C1 segment of cervical spinal cord (tissue), 14 donors: ENCODE measurements at regions not wholly inside any gene's neighbourhood (a gene's known extent, or its start where the extent isn't known, plus 50 kb on each side); places are given as distances from the start of the nearest gene placed in this dataset.
"Not testable (repeated sequence)": the region's sequence is repeated elsewhere in the genome, so short reads cannot be mapped to it uniquely, and the experiment has no call there.

Experiments used
- DNase-seq, 14 donors: peaks; one replicate each; lab custom pipeline; 2025; lab: John Stamatoyannopoulos, UW

DNA sequence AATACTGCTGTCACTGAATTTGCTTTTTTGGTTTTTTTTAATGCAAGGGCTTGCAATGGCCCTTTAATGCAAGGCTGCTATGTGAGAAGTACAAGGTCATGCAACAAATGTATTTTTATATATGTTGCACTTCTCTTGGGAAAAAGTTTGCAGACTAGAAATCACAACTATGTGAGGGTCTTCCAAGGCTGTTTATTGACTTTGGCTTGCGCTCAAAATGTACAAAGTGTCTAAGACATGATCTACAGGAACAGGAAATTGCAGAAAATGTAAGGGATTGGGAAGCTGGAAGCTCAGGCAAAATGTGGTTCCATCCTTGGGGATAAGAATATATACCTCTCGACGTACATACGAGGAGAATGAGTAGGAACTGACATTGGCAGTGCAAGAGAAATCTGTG is 92.2 kb upstream of the F13A1 start:
- no peak for DNase-seq

GRCh38 chr6:6414931-6415330 is 94.5 kb upstream of the F13A1 start:
- DNase-seq, result no peak

DNA sequence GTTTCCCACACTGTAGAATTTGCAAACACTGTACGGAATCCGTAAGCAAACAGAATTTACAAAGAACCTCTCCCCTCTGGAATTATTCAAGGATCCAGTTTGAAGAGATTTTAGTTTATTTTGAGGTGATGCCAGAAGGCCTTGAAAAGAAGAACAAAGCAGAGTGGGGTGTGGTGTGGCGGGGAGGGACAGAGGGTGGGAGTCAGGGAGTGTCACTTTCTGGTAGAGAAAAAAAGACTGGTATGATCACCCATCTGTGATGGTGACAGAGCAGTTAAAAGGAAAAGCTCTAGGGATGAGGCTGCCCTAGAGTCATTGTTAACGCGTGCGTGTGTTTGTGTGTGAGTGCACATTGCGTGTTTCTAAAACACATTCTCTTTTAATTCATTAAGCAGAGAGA is 97.0 kb upstream of the F13A1 start:
- no peak for DNase-seq

DNA sequence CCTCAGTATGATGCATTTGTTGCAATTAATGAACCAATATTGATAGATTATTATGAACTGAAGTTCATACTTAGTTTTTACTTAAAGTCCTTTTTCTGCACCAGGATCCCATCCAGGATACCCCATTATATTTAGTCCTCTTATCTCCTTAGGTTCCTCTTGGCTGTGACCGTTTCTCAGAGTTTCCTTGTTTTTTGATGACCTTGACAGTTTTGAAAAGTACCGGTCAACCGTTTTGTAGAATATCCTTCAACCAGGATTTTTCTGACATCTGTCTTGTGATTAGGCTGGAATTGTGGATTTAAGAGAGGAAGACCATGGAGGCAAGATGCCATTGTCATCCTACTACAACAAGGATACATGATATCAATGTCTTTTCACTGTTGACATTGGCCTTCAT is 98.0 kb upstream of the F13A1 start:
- no peak for DNase-seq

DNA sequence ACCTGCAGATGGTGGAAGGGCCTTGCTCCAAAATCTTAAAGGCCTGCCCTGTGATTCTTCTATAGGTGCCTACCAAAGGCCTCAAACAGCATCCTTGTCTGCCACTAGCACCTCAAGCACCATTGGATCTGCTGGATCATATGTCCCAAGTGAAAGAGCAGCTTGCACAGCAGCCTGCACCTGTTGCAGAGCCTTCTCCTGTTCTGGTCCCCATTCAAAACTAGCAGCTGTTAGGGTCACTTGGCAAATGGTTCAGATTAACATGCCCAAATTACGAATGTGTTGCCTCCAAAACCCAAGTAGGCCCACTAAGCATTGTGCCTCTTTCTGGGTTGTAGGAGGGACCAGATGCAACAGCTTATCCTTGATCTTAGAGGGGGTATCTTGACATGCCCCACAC is 99.6 kb upstream of the F13A1 start:
- no peak for DNase-seq

DNA sequence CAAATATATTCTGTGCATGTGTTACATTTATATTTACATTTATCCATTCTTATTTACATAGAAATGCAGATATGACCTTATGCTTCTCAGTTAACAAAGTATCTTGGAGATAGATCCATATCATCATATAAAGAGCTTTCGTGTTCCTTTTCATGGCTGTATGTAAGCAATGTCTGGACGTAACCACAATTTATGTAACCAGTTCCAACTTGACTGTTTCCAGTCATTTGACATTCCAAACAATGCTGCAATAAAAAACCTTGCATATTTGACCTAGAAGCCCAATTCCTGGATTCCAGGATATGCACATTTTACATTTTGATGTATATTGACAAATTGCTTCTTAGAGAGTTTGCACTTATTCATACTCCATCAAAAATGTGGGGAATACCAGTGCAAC is 113.7 kb upstream of the F13A1 start:
- no peak for DNase-seq

DNA sequence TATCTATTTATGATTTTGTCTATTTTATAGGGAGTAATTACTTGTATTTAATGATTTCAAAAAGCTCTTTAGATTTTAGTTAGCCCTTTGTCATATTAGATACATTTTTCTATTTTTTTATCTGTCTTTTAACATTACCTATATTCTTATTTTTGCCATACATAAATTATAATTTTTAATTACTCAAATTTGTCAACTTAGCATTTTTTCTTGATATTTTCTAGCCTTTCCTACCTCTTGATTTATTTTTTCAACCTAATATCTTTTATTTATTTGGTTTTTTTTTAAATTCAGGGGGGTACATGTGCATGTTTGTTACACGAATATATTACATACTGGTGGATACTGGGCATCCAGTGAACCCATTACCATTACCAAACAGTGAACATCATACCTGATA is 114.3 kb upstream of the F13A1 start:
- no peak for DNase-seq

DNA sequence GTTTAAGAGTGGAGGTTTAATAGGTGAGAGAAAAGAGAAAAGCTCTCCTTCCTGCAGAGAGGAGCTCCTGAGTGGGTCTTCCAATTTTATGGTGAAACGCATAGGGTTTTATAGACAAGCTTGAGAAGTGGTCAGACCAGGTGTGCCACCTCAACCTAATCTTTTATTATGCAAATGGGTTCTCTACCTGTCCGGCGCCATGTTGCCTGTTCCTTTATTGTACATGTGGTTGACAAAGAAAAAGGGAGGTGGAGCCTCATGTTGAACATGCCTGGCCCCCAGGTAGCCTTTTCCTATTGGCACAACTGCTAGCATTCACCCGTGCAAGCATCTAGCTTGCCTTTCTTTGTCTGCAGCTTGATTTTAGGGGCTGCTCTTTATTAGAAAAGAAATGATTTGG is 115.9 kb upstream of the F13A1 start:
- DNase-seq, result no peak

DNA sequence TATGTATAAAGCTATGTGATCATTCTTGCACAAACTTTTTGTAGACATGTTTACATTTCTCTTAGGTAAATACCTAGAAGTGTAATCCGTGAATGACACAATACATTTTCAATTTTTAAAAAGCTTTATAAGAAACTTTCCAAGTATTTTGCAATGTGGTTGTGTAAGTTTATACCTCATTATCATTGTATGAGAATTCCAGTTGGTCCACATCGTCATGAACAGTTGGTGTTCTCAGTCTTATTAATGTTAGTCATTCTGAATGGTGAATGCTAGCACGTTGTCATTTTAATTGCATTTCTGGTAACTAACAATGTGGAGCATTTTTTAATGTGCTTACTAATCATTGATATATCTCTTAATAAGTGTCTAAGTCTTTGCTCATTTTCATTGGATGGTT is 116.5 kb upstream of the F13A1 start:
- DNase-seq, result no peak

DNA sequence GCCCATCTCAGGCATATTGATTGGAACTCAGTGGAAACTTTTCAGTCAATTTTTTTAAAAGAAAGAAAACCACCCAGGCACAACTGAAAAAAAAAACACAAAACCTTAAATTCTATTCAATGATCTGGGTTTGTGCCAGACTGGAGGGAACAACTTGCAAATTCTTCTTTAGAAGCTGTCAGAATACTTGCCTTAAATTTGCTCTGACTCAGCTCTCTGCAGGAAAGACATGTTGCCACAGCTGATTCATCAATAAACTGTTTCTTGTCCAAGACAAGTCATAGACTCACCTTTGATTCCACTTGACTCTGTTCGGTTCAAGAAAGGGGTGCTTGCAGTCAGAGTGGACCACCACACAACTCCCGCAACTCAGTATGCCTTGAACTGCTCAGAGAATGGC is 117.8 kb upstream of the F13A1 start:
- DNase-seq, result no peak

- DNase-seq, result no peak
Observed at GRCh38 chr6:6439778-6440177, 119.3 kb upstream of the F13A1 start.

- no peak for DNase-seq
Observed at GRCh38 chr6:6452002-6452401, 131.5 kb upstream of the F13A1 start.

- no peak for DNase-seq
Observed at GRCh38 chr6:6453186-6453585, 132.7 kb upstream of the F13A1 start.

- no peak for DNase-seq
Observed at GRCh38 chr6:6455272-6455671, 133.2 kb upstream of the LY86 start.

- no peak for DNase-seq
Observed at GRCh38 chr6:6458172-6458571, 130.3 kb upstream of the LY86 start.

- not testable (repeated sequence) for DNase-seq
Observed at GRCh38 chr6:6459963-6460362, 128.6 kb upstream of the LY86 start.

DNA sequence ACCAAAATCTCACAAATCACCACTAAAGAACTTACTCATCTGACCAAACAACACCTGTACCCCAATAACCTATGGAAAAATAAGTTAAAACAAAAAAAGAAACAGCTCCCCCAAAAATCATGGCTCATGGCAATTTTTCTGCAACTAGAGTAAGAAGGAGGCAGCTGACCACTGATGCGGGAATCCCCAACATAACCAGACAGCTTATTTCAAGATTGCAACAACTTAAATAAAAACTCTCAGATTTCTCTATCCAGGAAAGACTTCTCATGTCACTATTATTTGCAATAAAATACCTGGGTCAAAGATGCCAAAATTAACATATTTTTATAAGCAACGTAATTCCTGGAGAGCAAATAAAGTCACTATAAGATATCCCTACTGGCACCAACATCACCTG is 128.1 kb upstream of the LY86 start:
- no peak for DNase-seq

- no peak for DNase-seq
Observed at GRCh38 chr6:6461138-6461537, 127.4 kb upstream of the LY86 start.

DNA sequence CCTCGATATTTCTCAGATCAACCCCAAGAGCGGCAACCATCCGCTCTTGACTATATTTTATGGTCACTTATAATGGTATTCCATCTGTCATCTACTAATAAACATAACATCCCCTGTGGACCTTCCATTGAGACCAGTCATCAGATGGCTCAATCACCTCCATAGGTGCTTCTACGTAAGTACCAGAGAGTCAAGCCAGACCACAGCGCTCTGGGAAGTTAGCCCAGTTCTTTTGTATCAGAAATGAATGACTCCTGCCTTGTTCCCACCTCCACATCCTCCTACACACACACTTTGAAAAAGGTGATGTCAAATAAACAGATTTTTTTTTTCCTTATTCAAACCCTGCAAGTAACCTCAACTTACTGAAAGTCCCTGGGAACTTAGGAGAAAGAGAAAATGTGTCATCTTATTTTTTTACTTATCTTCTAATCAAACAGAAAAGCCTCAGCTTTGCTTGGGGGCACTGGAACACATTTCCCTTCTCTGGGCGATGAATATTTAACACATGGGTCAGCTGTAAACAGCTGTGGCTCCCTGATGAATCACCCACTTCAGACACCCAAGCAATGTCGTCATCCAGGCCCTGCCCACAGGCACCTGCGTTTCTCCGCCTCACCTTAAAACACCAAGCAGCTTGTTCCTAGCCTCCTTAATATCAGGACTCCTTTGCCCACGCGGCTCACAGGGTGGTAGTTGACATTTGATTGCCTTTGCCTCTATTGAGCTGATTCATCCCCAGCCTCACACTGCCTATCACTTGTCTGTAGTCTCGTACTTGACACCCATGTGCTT is 121.4 kb upstream of the LY86 start:
- no peak for DNase-seq

DNA sequence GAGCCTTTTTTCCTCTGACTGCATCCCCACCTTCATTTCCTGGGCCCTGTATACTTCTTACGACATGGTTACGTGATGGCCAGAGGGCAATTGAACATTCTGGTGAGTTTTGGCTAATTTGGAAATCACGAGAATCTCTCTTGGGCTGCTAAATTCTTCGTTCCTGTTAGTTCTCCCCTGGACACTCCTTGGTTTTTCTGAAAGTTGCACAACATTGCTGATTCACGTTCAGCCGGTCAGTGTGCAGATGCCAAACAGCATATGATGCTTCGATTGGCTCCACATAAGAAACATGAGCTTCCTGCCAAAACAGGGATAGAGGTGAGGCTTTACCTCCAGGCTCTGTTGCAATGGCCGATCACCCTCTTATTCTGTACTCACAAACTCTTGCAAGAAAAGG is 119.4 kb upstream of the LY86 start:
- no peak for DNase-seq

DNA sequence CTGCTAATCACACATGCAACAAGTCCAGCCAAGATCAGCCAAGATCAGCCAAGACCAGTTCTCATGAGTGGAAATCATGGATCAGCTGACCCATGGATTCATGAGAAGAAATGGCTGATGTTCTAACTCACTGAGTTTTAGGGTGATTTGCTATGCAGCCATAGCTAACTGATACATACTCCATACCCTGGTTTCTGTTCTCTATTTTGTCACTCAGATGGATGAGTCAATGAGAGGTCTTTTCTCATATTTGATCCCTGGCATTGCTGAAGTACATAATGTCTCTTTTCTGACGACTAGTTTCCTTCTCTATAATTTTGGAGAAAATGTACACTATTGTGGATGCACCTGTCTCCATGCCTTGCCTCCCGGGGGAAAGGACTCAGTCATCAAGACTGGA is 118.4 kb upstream of the LY86 start:
- no peak for DNase-seq

- DNase-seq, result no peak
Observed at GRCh38 chr6:6471276-6471675, 117.2 kb upstream of the LY86 start.

- DNase-seq, result no peak
Observed at GRCh38 chr6:6474170-6474920, 114.2 kb upstream of the LY86 start.
